ENCODE measurements at regions not wholly inside any gene's neighbourhood (a gene's known extent, or its start where the extent isn't known, plus 50 kb on each side); places are given as distances from the start of the nearest gene placed in this dataset.

- Histone ChIP-seq H3K9me3 (ENCODE audit: insufficient read depth in 2 of 2, low read depth in 1 of 2, low read length in 1 of 2) (peaks cover 6 to 10% of the 10 kb centered on the region in 2 experiments; a peak in 3 of 4 replicates), H2BK12ac (ENCODE audit: low read depth, low read length) (no peak overlapping the region), H3K23me2 (ENCODE audit: low read depth, low read length) (no peaks in the 10 kb centered on the region; the same call in 1 of the 2 replicates), H3K18ac (ENCODE audit: extremely low read depth, low read length) (no peak overlapping the region), H3K4ac (replicated peaks; ENCODE audit: insufficient read length, low read depth, low read length) (no peak overlapping the region), H3K9ac (replicated peaks in 1 of 4; ENCODE audit: extremely low read depth in 1 of 4, low read depth in 3 of 4, low read length in 3 of 4) (no peak overlapping the region), H3K23ac (ENCODE audit: insufficient read length) (no peak overlapping the region), H3K4me3 (ENCODE audit: extremely low read depth in 1 of 4, insufficient read depth in 2 of 4, low read depth in 3 of 4, low read length in 4 of 4) (no peak overlapping the region), H3K14ac (ENCODE audit: insufficient read length) (no peak overlapping the region), H3K79me1 (ENCODE audit: low read depth, low read length) (no peaks in the 10 kb centered on the region), H3K56ac (replicated peaks; ENCODE audit: insufficient read length, low read depth, low read length) (no peak overlapping the region), H2BK5ac (ENCODE audit: low read depth, low read length) (no peak overlapping the region), H2BK120ac (replicated peaks; ENCODE audit: low read depth, low read length) (no peak overlapping the region), H4K20me1 (replicated peaks in 1 of 2; ENCODE audit: control insufficient read depth in 1 of 2, insufficient read depth in 2 of 2, low read length in 2 of 2) (no peaks in the 10 kb centered on the region), H4K5ac (ENCODE audit: insufficient read length, low read depth, low read length) (no peak overlapping the region), H4K8ac (ENCODE audit: extremely low read depth, insufficient read depth, low read length) (no peak overlapping the region), H3K36me3 (ENCODE audit: control insufficient read depth in 2 of 4, insufficient read depth in 4 of 4, low read length in 3 of 4) (no peaks in the 10 kb centered on the region), H3K79me2 (ENCODE audit: control insufficient read depth in 1 of 2, insufficient read depth in 2 of 2, low read length in 2 of 2) (no peaks in the 10 kb centered on the region), H2AFZ (ENCODE audit: low read length) (no peak overlapping the region), H2BK20ac (ENCODE audit: low read length) (no peak overlapping the region), H3K4me1 (replicated peaks in 1 of 4; ENCODE audit: control insufficient read depth in 3 of 4, insufficient read depth in 4 of 4, low read length in 3 of 4) (no peaks in the 10 kb centered on the region), H4K91ac (replicated peaks; ENCODE audit: insufficient read length, low read length) (no peak overlapping the region), H3K27ac (ENCODE audit: low read depth, low read length) (no peak overlapping the region), H2BK15ac (ENCODE audit: low read length) (no peak overlapping the region), H3K27me3 (replicated peaks in 1 of 4; ENCODE audit: control insufficient read depth in 3 of 4, extremely low read depth in 1 of 4, insufficient read depth in 3 of 4, low read length in 3 of 4) (no peaks in the 10 kb centered on the region), H3K4me2 (ENCODE audit: insufficient read depth in 1 of 2, low read depth in 2 of 2, low read length in 2 of 2) (no peak overlapping the region), H2AK5ac (ENCODE audit: low read depth, low read length) (no peak overlapping the region)
- 86% methylated on average over 5 of the region's 5 CpGs; no CpG with 5 or more reads in 1 of the 2 experiments for WGBS, 2 experiments (ENCODE audit: extremely low coverage in 1 of 2, insufficient coverage in 1 of 2, insufficient read length in 1 of 2, insufficient replicate concordance in 2 of 2, low coverage in 1 of 2, low lambda C conversion rate in 2 of 2, missing lambda C conversion rate in 1 of 2)
- no peak for TF ChIP-seq BACH1 (IDR thresholded peaks at IDR 0.05; ENCODE audit: low read length)
- no peak for TF ChIP-seq GABPA (IDR thresholded peaks at IDR 0.05; ENCODE audit: borderline replicate concordance, insufficient read depth, low read length)
- TF ChIP-seq KDM4A (IDR thresholded peaks at IDR 0.05; ENCODE audit: low read depth, low read length, severe bottlenecking), result no peak
- no peak for TF ChIP-seq JUND (IDR thresholded peaks at IDR 0.05; ENCODE audit: low read length)
- TF ChIP-seq SIRT6 (IDR thresholded peaks at IDR 0.05; ENCODE audit: low read length), result no peak
- no peak for TF ChIP-seq SRF (IDR thresholded peaks at IDR 0.05; ENCODE audit: low read depth, low read length)
- TF ChIP-seq EZH2 (IDR thresholded peaks at IDR 0.05; ENCODE audit: low read depth, low read length, severe bottlenecking), result no peak
- no peak for TF ChIP-seq CBX5 (IDR thresholded peaks at IDR 0.05; ENCODE audit: low read depth, low read length)
- ChIA-PET CTCF (ENCODE audit: partially characterized antibody) (no interaction called here), POLR2A (ENCODE audit: partially characterized antibody) (no interaction called here)
- FAIRE-seq, result no peak
- no peak for DNase-seq (ENCODE audit: low read depth in 1 of 2, low spot score in 2 of 2)
Observed at GRCh38 chr5:79901631-79902030, 89.4 kb downstream of the MTX3 start.
